HG02870 (cell line): ENCODE measurements at regions not wholly inside any gene's neighbourhood (a gene's known extent, or its start where the extent isn't known, plus 50 kb on each side); places are given as distances from the start of the nearest gene placed in this dataset.

ENCODE experiments used
- ATAC-seq: cut with Tn5 transposase; IDR thresholded peaks from one replicate; pipeline ENCODE4 v1.9.1; 2021; ENCODE audit warnings: mild to moderate bottlenecking, moderate library complexity; ENCODE audit not compliant: unreplicated experiment

- ATAC-seq = no peak
Observed at GRCh38 chr16:6863135-6863534, 469.5 kb upstream of the RBFOX1 start.

GRCh38 chr16:6861815-6862477 lies 470.7 kb upstream of the RBFOX1 start:
- no peak for ATAC-seq

- ATAC-seq = no peak
Observed at GRCh38 chr16:6861135-6861814, 471.4 kb upstream of the RBFOX1 start.

- no peak for ATAC-seq
Observed at GRCh38 chr16:6857575-6857974, 475.1 kb upstream of the RBFOX1 start.

- no peak for ATAC-seq
Observed at GRCh38 chr16:6856578-6856977, 476.1 kb upstream of the RBFOX1 start.

- no peak for ATAC-seq
Observed at GRCh38 chr16:6853565-6853964, 479.1 kb upstream of the RBFOX1 start.

GRCh38 chr16:6852643-6853225 lies 479.9 kb upstream of the RBFOX1 start:
- no peak for ATAC-seq

- ATAC-seq = no peak
Observed at GRCh38 chr16:6846452-6846851, 486.2 kb upstream of the RBFOX1 start.

GRCh38 chr16:6841392-6841791 lies 491.3 kb upstream of the RBFOX1 start:
- ATAC-seq = no peak

GRCh38 chr16:6837722-6838121 lies 494.9 kb upstream of the RBFOX1 start:
- no peak for ATAC-seq

- no peak for ATAC-seq
Observed at GRCh38 chr16:6836766-6837165, 495.9 kb upstream of the RBFOX1 start.

GRCh38 chr16:6835941-6836340 lies 496.7 kb upstream of the RBFOX1 start:
- no peak for ATAC-seq

GRCh38 chr16:6835516-6835915 lies 497.1 kb upstream of the RBFOX1 start:
- no peak for ATAC-seq

GRCh38 chr16:6828690-6829089 lies 504.0 kb upstream of the RBFOX1 start:
- ATAC-seq = no peak

- no peak for ATAC-seq
Observed at GRCh38 chr16:6827931-6828330, 504.7 kb upstream of the RBFOX1 start.

- no peak for ATAC-seq
Observed at GRCh38 chr16:6827267-6827666, 505.4 kb upstream of the RBFOX1 start.

- ATAC-seq = no peak
Observed at GRCh38 chr16:6822041-6822440, 510.6 kb upstream of the RBFOX1 start.

- ATAC-seq = no peak
Observed at GRCh38 chr16:6804461-6804860, 528.2 kb upstream of the RBFOX1 start.

GRCh38 chr16:6803176-6803575 lies 529.5 kb upstream of the RBFOX1 start:
- no peak for ATAC-seq

GRCh38 chr16:6797223-6797622 lies 535.4 kb upstream of the RBFOX1 start:
- no peak for ATAC-seq

GRCh38 chr16:6777624-6778023 lies 555.0 kb upstream of the RBFOX1 start:
- no peak for ATAC-seq

- ATAC-seq = no peak
Observed at GRCh38 chr16:6775712-6776111, 556.9 kb upstream of the RBFOX1 start.
